DND-41 (cell line): ENCODE measurements at regions not wholly inside any gene's neighbourhood (a gene's known extent, or its start where the extent isn't known, plus 50 kb on each side); places are given as distances from the start of the nearest gene placed in this dataset.
"Not testable (repeated sequence)": the region's sequence is repeated elsewhere in the genome, so short reads cannot be mapped to it uniquely, and the experiment has no call there.

Source experiments
- ATAC-seq: fragments of 200-7000 bp; cut with Tn5 transposase; 3 replicates; pipeline ENCODE4 v1.9.1; 2021; ENCODE audit warnings: low read depth; ENCODE audit not compliant: insufficient read depth
- DNase-seq: peaks from one replicate; pipeline ENCODE4 v3.0.0-alpha.2; 2020
- H2AFZ ChIP-seq: 2 replicates; pipeline ENCODE4 v1.6.0; 2012; ENCODE audit warnings: low read depth, low read length
- H3K27ac ChIP-seq: 2 replicates; pipeline ENCODE4 v1.5.1; 2012; ENCODE audit warnings: low read length, inconsistent platforms
- H3K27me3 ChIP-seq: fragments of 200-600 bp; sonication (generic); 2 replicates; pipeline ENCODE4 v1.6.0; 2012; ENCODE audit warnings: low read length, mild to moderate bottlenecking, inconsistent platforms; ENCODE audit not compliant: insufficient read depth, poor library complexity
- H3K36me3 ChIP-seq: 2 replicates; pipeline ENCODE4 v1.5.1; 2012; ENCODE audit warnings: low read length, inconsistent platforms; ENCODE audit not compliant: insufficient read depth
- H3K4me1 ChIP-seq: 2 replicates; pipeline ENCODE4 v1.5.1; 2012; ENCODE audit warnings: mild to moderate bottlenecking, low read length; ENCODE audit not compliant: insufficient read depth
- H3K4me2 ChIP-seq: 2 replicates; pipeline ENCODE4 v1.6.0; 2012; ENCODE audit warnings: mild to moderate bottlenecking, moderate library complexity, low read length, inconsistent platforms; ENCODE audit not compliant: insufficient read depth
- H3K4me3 ChIP-seq, 2 experiments: fragments of 200-600 bp in 1 of 2; shearing (Covaris generic) in 1 of 2; 2 replicates each; pipeline ENCODE4 v1.5.1; 2012 to 2016; ENCODE audit warnings: inconsistent platforms in 2 of 2, low read length in 2 of 2, mild to moderate bottlenecking in 2 of 2, low read depth in 1 of 2, moderate library complexity in 1 of 2
- H3K79me2 ChIP-seq: 2 replicates; pipeline ENCODE4 v1.6.0; 2012; ENCODE audit warnings: low read length, inconsistent platforms; ENCODE audit not compliant: insufficient read depth
- H3K9ac ChIP-seq: 2 replicates; pipeline ENCODE4 v1.6.0; 2012; ENCODE audit warnings: low read depth, mild to moderate bottlenecking, inconsistent platforms, low read length, moderate library complexity
- H3K9me3 ChIP-seq: 2 replicates; pipeline ENCODE4 v1.5.1; 2012; ENCODE audit warnings: low read length, moderate library complexity, mild to moderate bottlenecking, inconsistent platforms; ENCODE audit not compliant: insufficient read depth, severe bottlenecking
- H4K20me1 ChIP-seq: 2 replicates; pipeline ENCODE4 v1.6.0; 2012; ENCODE audit warnings: low read length; ENCODE audit not compliant: insufficient read depth
- EZH2 ChIP-seq: IDR thresholded peaks from 3 replicates; pipeline ENCODE4 v1.6.1; 2012; ENCODE audit warnings: borderline replicate concordance, low read depth, mild to moderate bottlenecking, moderate library complexity, low read length, inconsistent platforms; ENCODE audit not compliant: severe bottlenecking
- TF ChIP-seq, protein P1 (sequence below): IDR thresholded peaks from 2 replicates; pipeline ENCODE4 v1.5.1; 2012; ENCODE audit warnings: borderline replicate concordance, low read length, moderate library complexity, mild to moderate bottlenecking; ENCODE audit not compliant: poor library complexity, severe bottlenecking; ENCODE audit errors: extremely low read depth

DNA sequence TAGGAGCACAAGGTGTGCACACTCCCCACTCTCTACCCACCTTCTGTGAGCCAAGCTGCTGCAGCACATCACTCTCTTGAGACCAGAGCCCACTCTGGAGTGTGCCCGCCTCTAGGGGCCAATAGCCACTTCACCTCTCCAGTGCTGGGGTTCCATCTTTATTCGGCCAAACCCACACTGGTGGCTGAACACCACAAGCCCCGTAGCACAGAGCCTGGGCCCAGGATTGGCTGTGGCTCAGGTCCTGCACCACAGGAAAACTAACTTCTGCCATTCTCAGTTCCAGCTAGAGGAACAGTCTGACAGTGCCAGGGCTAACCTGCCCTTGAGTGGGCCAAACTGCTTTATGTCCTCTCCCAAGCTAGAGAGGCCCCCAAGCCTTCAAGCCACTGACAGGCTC is 111.0 kb upstream of the TOX3 start:
- no peaks in the 10 kb centered on the region for H3K36me3 ChIP-seq
- no peaks in the 10 kb centered on the region for H4K20me1 ChIP-seq
- DNase-seq (no peak), ATAC-seq (no peak)
- H3K79me2 ChIP-seq = no peaks in the 10 kb centered on the region
- no peak overlapping the region for H3K9ac ChIP-seq
- H3K4me3 ChIP-seq = no peak overlapping the region
- no peaks in the 10 kb centered on the region for H3K4me1 ChIP-seq
- no peaks in the 10 kb centered on the region for H3K27me3 ChIP-seq
- TF ChIP-seq EZH2 = no peak
- TF ChIP-seq, protein P1, sequence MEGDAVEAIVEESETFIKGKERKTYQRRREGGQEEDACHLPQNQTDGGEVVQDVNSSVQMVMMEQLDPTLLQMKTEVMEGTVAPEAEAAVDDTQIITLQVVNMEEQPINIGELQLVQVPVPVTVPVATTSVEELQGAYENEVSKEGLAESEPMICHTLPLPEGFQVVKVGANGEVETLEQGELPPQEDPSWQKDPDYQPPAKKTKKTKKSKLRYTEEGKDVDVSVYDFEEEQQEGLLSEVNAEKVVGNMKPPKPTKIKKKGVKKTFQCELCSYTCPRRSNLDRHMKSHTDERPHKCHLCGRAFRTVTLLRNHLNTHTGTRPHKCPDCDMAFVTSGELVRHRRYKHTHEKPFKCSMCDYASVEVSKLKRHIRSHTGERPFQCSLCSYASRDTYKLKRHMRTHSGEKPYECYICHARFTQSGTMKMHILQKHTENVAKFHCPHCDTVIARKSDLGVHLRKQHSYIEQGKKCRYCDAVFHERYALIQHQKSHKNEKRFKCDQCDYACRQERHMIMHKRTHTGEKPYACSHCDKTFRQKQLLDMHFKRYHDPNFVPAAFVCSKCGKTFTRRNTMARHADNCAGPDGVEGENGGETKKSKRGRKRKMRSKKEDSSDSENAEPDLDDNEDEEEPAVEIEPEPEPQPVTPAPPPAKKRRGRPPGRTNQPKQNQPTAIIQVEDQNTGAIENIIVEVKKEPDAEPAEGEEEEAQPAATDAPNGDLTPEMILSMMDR = no peak
- no peak overlapping the region for H2AFZ ChIP-seq
- peaks cover 2% of the 10 kb centered on the region for H3K9me3 ChIP-seq
- no peak overlapping the region for H3K4me2 ChIP-seq
- H3K27ac ChIP-seq = no peak overlapping the region

DNA sequence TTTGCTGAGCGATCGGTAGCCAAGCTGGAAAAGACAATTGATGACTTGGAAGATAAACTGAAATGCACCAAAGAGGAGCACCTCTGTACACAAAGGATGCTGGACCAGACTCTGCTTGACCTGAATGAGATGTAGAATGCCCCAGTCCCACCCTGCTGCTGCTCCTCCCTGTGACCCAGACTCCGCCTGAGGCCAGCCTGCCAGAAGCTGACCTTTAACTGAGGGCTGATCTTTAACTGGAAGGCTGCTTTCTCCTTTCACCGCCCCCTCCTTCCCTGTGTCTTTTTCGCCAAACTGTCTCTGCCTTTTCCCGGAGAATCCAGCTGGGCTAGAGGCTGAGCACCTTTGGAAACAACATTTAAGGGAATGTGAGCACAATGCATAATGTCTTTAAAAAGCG is 109.0 kb upstream of the TOX3 start:
- H3K9me3 ChIP-seq, H3K4me3 ChIP-seq, H3K4me2 ChIP-seq, H3K4me1 ChIP-seq, H3K79me2 ChIP-seq, H3K27me3 ChIP-seq, H4K20me1 ChIP-seq, H3K27ac ChIP-seq, ATAC-seq, H3K36me3 ChIP-seq, DNase-seq, H2AFZ ChIP-seq, H3K9ac ChIP-seq: not testable (repeated sequence)

DNA sequence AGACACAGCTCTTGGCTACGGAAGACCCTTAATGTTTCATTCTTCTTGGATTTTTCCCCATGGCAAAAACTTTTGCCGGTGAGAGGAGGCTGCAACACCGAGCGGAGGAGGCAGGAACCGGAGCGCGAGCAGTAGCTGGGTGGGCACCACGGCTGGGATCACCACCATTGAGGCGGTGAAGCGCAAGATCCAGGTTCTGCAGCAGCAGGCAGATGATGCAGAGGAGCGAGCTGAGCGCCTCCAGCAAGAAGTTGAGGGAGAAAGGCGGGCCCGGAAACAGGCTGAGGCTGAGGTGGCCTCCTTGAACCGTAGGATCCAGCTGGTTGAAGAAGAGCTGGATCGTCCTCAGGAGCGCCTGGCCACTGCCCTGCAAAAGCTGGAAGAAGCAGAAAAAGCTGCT is 108.2 kb upstream of the TOX3 start:
- not testable (repeated sequence) for H3K27ac ChIP-seq, H3K36me3 ChIP-seq, H3K79me2 ChIP-seq, ATAC-seq, H3K4me3 ChIP-seq, H4K20me1 ChIP-seq, H3K27me3 ChIP-seq, DNase-seq, H3K4me2 ChIP-seq, H3K4me1 ChIP-seq, H2AFZ ChIP-seq, H3K9ac ChIP-seq, H3K9me3 ChIP-seq

DNA sequence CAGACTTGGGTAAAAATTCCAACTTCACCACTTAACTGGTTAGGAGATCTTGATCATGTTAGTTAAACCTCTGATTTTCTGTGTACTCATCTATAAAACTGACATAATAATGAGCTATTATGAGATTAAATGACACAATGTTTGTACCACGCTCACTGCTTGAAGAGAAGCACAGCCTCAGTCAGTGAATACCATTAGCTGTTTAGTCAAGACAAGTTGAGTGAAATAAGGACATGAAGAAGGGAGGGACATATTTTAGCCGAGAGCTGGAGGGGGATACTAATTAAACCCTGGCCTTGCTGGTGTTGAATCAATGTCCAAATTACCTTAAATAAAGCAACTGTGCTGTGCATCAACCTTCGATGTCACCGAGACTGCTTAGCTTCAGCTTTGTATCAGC is 105.1 kb upstream of the TOX3 start:
- Histone ChIP-seq H3K79me2 (no peaks in the 10 kb centered on the region), H2AFZ (no peak overlapping the region), H4K20me1 (no peaks in the 10 kb centered on the region), H3K9me3 (no peaks in the 10 kb centered on the region), H3K36me3 (no peaks in the 10 kb centered on the region), H3K9ac (no peak overlapping the region), H3K4me1 (no peaks in the 10 kb centered on the region), H3K27me3 (peaks cover 3% of the 10 kb centered on the region), H3K4me3 (no peak overlapping the region), H3K27ac (no peak overlapping the region), H3K4me2 (no peak overlapping the region)
- DNase-seq (no peak), ATAC-seq (no peak)
- no peak for TF ChIP-seq EZH2
- TF ChIP-seq, protein P1 = no peak

DNA sequence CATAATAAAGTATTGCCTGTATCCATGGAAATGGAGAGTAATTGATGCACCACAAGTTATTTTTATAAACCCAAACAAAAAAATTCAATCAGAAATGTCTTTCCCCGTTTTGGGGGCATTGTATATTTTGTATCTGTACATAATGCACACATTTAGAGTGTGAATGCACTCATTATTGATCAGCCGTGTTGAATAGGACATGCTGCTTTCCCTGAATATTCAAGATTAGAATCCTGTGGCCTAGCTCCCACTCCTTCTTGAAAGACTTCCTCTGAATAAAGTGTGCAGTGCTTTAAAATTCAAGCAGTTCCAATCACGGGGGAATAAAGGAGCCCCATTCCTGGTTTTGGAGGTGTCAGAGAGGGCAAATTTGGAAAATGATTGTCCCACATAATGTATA is 103.8 kb upstream of the TOX3 start:
- Histone ChIP-seq H3K27ac (no peak overlapping the region), H3K9ac (no peak overlapping the region), H3K9me3 (no peaks in the 10 kb centered on the region), H3K27me3 (peaks cover 3% of the 10 kb centered on the region), H3K4me1 (no peaks in the 10 kb centered on the region), H3K4me2 (no peak overlapping the region), H3K4me3 (no peak overlapping the region), H2AFZ (no peak overlapping the region), H4K20me1 (no peaks in the 10 kb centered on the region), H3K36me3 (no peaks in the 10 kb centered on the region), H3K79me2 (no peaks in the 10 kb centered on the region)
- no peak for ATAC-seq
- no peak for DNase-seq
- TF ChIP-seq EZH2 = no peak
- TF ChIP-seq, protein P1 = no peak
